Upper lobe of left lung (tissue), 4 donors: ENCODE measurements at regions not wholly inside any gene's neighbourhood (a gene's known extent, or its start where the extent isn't known, plus 50 kb on each side); places are given as distances from the start of the nearest gene placed in this dataset.

ENCODE experiments used
- CTCF ChIP-seq, 6 experiments: fragments of 450-650 bp in 4 of 6; fragments of 200-600 bp in 2 of 6; sonication (generic) in 2 of 6; IDR thresholded peaks; one replicate each; pipeline ENCODE4 v1.5.1; 2016 to 2019; ENCODE audit warnings: antibody characterized with exemption in 6 of 6
- POLR2A ChIP-seq, 4 donors: fragments of 450-650 bp; IDR thresholded peaks; one replicate each; pipeline ENCODE4 v1.5.1; 2016 to 2017; ENCODE audit warnings: antibody characterized with exemption in 4 of 4, mild to moderate bottlenecking in 2 of 4
- POLR2AphosphoS5 ChIP-seq, 2 donors: sonication (generic); formaldehyde crosslinking; IDR thresholded peaks; one replicate each; pipeline ENCODE4 v1.5.1; 2017; ENCODE audit warnings: antibody characterized with exemption in 2 of 2

- TF ChIP-seq POLR2AphosphoS5 (IDR thresholded peaks at IDR 0.05) (no peak), POLR2A (IDR thresholded peaks at IDR 0.05) (no peak), CTCF (IDR thresholded peaks at IDR 0.05) (no peak)
Observed at GRCh38 chr2:78782196-78782595, 243.3 kb upstream of the REG3G start.
